H1 (cell line): ENCODE measurements at regions not wholly inside any gene's neighbourhood (a gene's known extent, or its start where the extent isn't known, plus 50 kb on each side); places are given as distances from the start of the nearest gene placed in this dataset.
A peak's percentile ranks its signal among the peaks of the same experiment; 100 is the strongest.

Experiments used
- CTCF ChIA-PET: fragments of 300-600 bp; sonication (Branson Sonifier 250); formaldehyde crosslinking; loops from one replicate; lab custom pipeline; 2021; ENCODE audit not compliant: partially characterized antibody; lab: Charles Lee
- POLR2A ChIA-PET: fragments of 300-600 bp; sonication (Branson Sonifier 250); formaldehyde crosslinking; loops from one replicate; lab custom pipeline; 2021; ENCODE audit warnings: inconsistent platforms; ENCODE audit not compliant: partially characterized antibody; lab: Charles Lee
- DNase-seq, 2 experiments: peaks; one replicate each; pipeline versions ENCODE4 v3.0.0 to v3.0.0-alpha.2; 2010 to 2022; ENCODE audit warnings: low spot score in 2 of 2, low read depth in 1 of 2, mixed read lengths in 1 of 2
- FAIRE-seq: peaks from 2 replicates; lab custom pipeline; 2011; peaks lifted over from hg19 to GRCh38; lab: Jason Lieb, UNC
- H2AFZ ChIP-seq: 2 replicates; pipeline ENCODE4 v1.8.1; 2012; ENCODE audit warnings: low read length, inconsistent platforms
- H2AK5ac ChIP-seq: 2 replicates; pipeline ENCODE4 v1.6.1; 2013; ENCODE audit warnings: low read depth, low read length
- H2BK120ac ChIP-seq: replicated peaks from 2 replicates; pipeline ENCODE3; 2013; ENCODE audit warnings: low read depth, low read length, inconsistent platforms
- H2BK12ac ChIP-seq: 2 replicates; pipeline ENCODE4 v1.6.1; 2013; ENCODE audit warnings: low read depth, low read length
- H2BK15ac ChIP-seq: 2 replicates; pipeline ENCODE4 v1.6.1; 2013; ENCODE audit warnings: low read length
- H2BK20ac ChIP-seq: 2 replicates; pipeline ENCODE4 v1.6.1; 2013; ENCODE audit warnings: low read length
- H2BK5ac ChIP-seq: 2 replicates; pipeline ENCODE4 v1.6.1; 2013; ENCODE audit warnings: low read depth, low read length
- H3K14ac ChIP-seq: 2 replicates; pipeline ENCODE4 v1.6.1; 2013; ENCODE audit warnings: inconsistent platforms; ENCODE audit not compliant: insufficient read length
- H3K18ac ChIP-seq: 2 replicates; pipeline ENCODE4 v1.6.1; 2013; ENCODE audit warnings: low read length; ENCODE audit errors: extremely low read depth
- H3K23ac ChIP-seq: 2 replicates; pipeline ENCODE4 v1.6.1; 2013; ENCODE audit warnings: inconsistent platforms; ENCODE audit not compliant: insufficient read length
- H3K23me2 ChIP-seq: 2 replicates; pipeline ENCODE4 v1.6.1; 2013; ENCODE audit warnings: low read depth, low read length
- H3K27ac ChIP-seq: 2 replicates; pipeline ENCODE4 v1.6.1; 2011; ENCODE audit warnings: low read depth, low read length, inconsistent platforms
- H3K27me3 ChIP-seq, 4 experiments: replicated peaks in 1 of 4; 1 replicate in 1 of 4; 2 replicates in 3 of 4; pipeline versions ENCODE4 v1.6.1 to v1.8.1; 2011 to 2013; ENCODE audit warnings: low read length in 3 of 4, mild to moderate bottlenecking in 3 of 4, inconsistent platforms in 2 of 4, mixed read lengths in 2 of 4, moderate library complexity in 1 of 4; ENCODE audit not compliant: control insufficient read depth in 3 of 4, insufficient read depth in 3 of 4; ENCODE audit errors: extremely low read depth in 1 of 4
- H3K36me3 ChIP-seq, 4 experiments: 2 replicates each; pipeline versions ENCODE4 v1.6.1 to v1.8.1; 2011 to 2013; ENCODE audit warnings: mild to moderate bottlenecking in 4 of 4, low read length in 3 of 4, moderate library complexity in 2 of 4, control low read depth in 1 of 4, inconsistent platforms in 1 of 4; ENCODE audit not compliant: insufficient read depth in 4 of 4, control insufficient read depth in 2 of 4
- H3K4ac ChIP-seq: replicated peaks from 2 replicates; pipeline ENCODE3; 2013; ENCODE audit warnings: low read length, low read depth, mixed read lengths, inconsistent platforms; ENCODE audit not compliant: insufficient read length
- H3K4me1 ChIP-seq, 4 experiments: replicated peaks in 1 of 4; 1 replicate in 1 of 4; 2 replicates in 3 of 4; pipeline versions ENCODE4 v1.6.1 to v1.8.1; 2011 to 2013; ENCODE audit warnings: low read length in 3 of 4, inconsistent platforms in 2 of 4, mixed read lengths in 1 of 4; ENCODE audit not compliant: insufficient read depth in 4 of 4, control insufficient read depth in 3 of 4
- H3K4me2 ChIP-seq, 2 experiments: 2 replicates each; pipeline versions ENCODE4 v1.6.1 to v1.8.1; 2011 to 2013; ENCODE audit warnings: low read depth in 2 of 2, low read length in 2 of 2, control low read depth in 1 of 2, inconsistent platforms in 1 of 2, mild to moderate bottlenecking in 1 of 2; ENCODE audit not compliant: insufficient read depth in 1 of 2
- H3K4me3 ChIP-seq, 4 experiments: fragments of 200-600, 300-600 bp in 1 of 4; sonication (generic), shearing (Covaris generic), sonication (Bioruptor Twin) in 1 of 4; 2 replicates each; pipeline versions ENCODE4 v1.5.1 to v1.8.1; 2011 to 2016; ENCODE audit warnings: low read length in 4 of 4, low read depth in 3 of 4, control low read depth in 2 of 4, inconsistent platforms in 2 of 4, mild to moderate bottlenecking in 2 of 4, mixed read lengths in 1 of 4, moderate library complexity in 1 of 4; ENCODE audit not compliant: insufficient read depth in 2 of 4; ENCODE audit errors: extremely low read depth in 1 of 4
- H3K56ac ChIP-seq: replicated peaks from 2 replicates; pipeline ENCODE3; 2013; ENCODE audit warnings: low read depth, mild to moderate bottlenecking, mixed read lengths, low read length, inconsistent platforms; ENCODE audit not compliant: insufficient read length
- H3K79me1 ChIP-seq: 2 replicates; pipeline ENCODE4 v1.6.1; 2013; ENCODE audit warnings: low read depth, low read length, control low read depth
- H3K79me2 ChIP-seq, 2 experiments: 2 replicates each; pipeline versions ENCODE4 v1.6.1 to v1.8.1; 2012 to 2013; ENCODE audit warnings: low read length in 2 of 2, mild to moderate bottlenecking in 2 of 2, inconsistent platforms in 1 of 2; ENCODE audit not compliant: insufficient read depth in 2 of 2, control insufficient read depth in 1 of 2
- H3K9ac ChIP-seq, 4 experiments: replicated peaks in 1 of 4; 1 replicate in 1 of 4; 2 replicates in 3 of 4; pipeline versions ENCODE4 v1.6.1 to v1.8.1; 2011 to 2013; ENCODE audit warnings: low read depth in 3 of 4, low read length in 3 of 4, control low read depth in 2 of 4, mild to moderate bottlenecking in 2 of 4, moderate library complexity in 2 of 4, inconsistent platforms in 1 of 4; ENCODE audit errors: extremely low read depth in 1 of 4
- H3K9me3 ChIP-seq, 2 experiments: 2 replicates each; pipeline versions ENCODE4 v1.6.1 to v1.8.1; 2012 to 2013; ENCODE audit warnings: mild to moderate bottlenecking in 2 of 2, moderate library complexity in 2 of 2, control low read depth in 1 of 2, inconsistent platforms in 1 of 2, low read depth in 1 of 2, low read length in 1 of 2, mixed read lengths in 1 of 2; ENCODE audit not compliant: insufficient read depth in 2 of 2
- H4K20me1 ChIP-seq, 2 experiments: replicated peaks in 1 of 2; 2 replicates each; pipeline versions ENCODE3 to v1.8.1; 2011 to 2013; ENCODE audit warnings: inconsistent platforms in 2 of 2, low read length in 2 of 2, mild to moderate bottlenecking in 1 of 2; ENCODE audit not compliant: insufficient read depth in 2 of 2, control insufficient read depth in 1 of 2
- H4K5ac ChIP-seq: 2 replicates; pipeline ENCODE4 v1.6.1; 2013; ENCODE audit warnings: low read length, low read depth, mixed read lengths, inconsistent platforms; ENCODE audit not compliant: insufficient read length
- H4K8ac ChIP-seq: 2 replicates; pipeline ENCODE4 v1.8.0; 2013; ENCODE audit warnings: mild to moderate bottlenecking, moderate library complexity, low read length, inconsistent platforms; ENCODE audit not compliant: insufficient read depth; ENCODE audit errors: extremely low read depth
- H4K91ac ChIP-seq: replicated peaks from 2 replicates; pipeline ENCODE3; 2013; ENCODE audit warnings: low read length, mixed read lengths, inconsistent platforms; ENCODE audit not compliant: insufficient read length
- ASH2L ChIP-seq: fragments of 200-600, 300-600 bp; sonication (generic); IDR thresholded peaks from one replicate; pipeline ENCODE4 v1.7.1; 2017; ENCODE audit warnings: low read length
- BCL11A ChIP-seq, 2 experiments: IDR thresholded peaks; one replicate each; pipeline ENCODE4 v1.6.1; 2011; ENCODE audit warnings: low read depth in 2 of 2, low read length in 2 of 2, mild to moderate bottlenecking in 2 of 2
- BRCA1 ChIP-seq: IDR thresholded peaks from 2 replicates; pipeline ENCODE4 v1.6.1; 2012; ENCODE audit warnings: low read depth, low read length, improper control_type of control experiment
- CEBPB ChIP-seq: IDR thresholded peaks from 2 replicates; pipeline ENCODE4 v1.6.1; 2012; ENCODE audit warnings: low read depth, low read length
- CHD1 ChIP-seq: IDR thresholded peaks from 2 replicates; pipeline ENCODE4 v1.6.1; 2012; ENCODE audit warnings: low read depth, low read length, improper control_type of control experiment
- CTBP2 ChIP-seq: IDR thresholded peaks from 2 replicates; pipeline ENCODE4 v1.7.0; 2011; ENCODE audit warnings: borderline replicate concordance, mild to moderate bottlenecking, moderate library complexity, mixed read lengths, low read length; ENCODE audit not compliant: insufficient read depth, insufficient read length
- HDAC6 ChIP-seq: IDR thresholded peaks from one replicate; pipeline ENCODE4 v1.7.1; 2012; ENCODE audit warnings: low read depth, mild to moderate bottlenecking, inconsistent platforms, low read length, moderate library complexity
- MAFK ChIP-seq: IDR thresholded peaks from 2 replicates; pipeline ENCODE4 v1.6.1; 2012; ENCODE audit warnings: low read depth, mild to moderate bottlenecking, improper control_type of control experiment, low read length
- POLR2A ChIP-seq, 2 experiments: IDR thresholded peaks; 1 replicate in 1 of 2; 2 replicates in 1 of 2; pipeline ENCODE4 v1.6.1; 2011; ENCODE audit warnings: low read depth in 2 of 2, low read length in 2 of 2, mild to moderate bottlenecking in 2 of 2; ENCODE audit errors: control extremely low read depth in 1 of 2
- SAP30 ChIP-seq: fragments of 300-600 bp; sonication (generic); IDR thresholded peaks from 2 replicates; pipeline ENCODE4 v1.7.1; 2012; ENCODE audit warnings: low read length, moderate library complexity, mild to moderate bottlenecking, inconsistent platforms; ENCODE audit not compliant: insufficient read depth, insufficient replicate concordance
- SIRT6 ChIP-seq: IDR thresholded peaks from one replicate; pipeline ENCODE4 v1.7.1; 2012; ENCODE audit warnings: low read length, inconsistent platforms
- SP1 ChIP-seq: IDR thresholded peaks from 2 replicates; pipeline ENCODE4 v1.6.1; 2011; ENCODE audit warnings: low read depth, low read length
- SP4 ChIP-seq: IDR thresholded peaks from 2 replicates; pipeline ENCODE4 v1.6.1; 2012; ENCODE audit warnings: low read length, inconsistent platforms
- SRF ChIP-seq: IDR thresholded peaks from 2 replicates; pipeline ENCODE4 v1.6.1; 2011; ENCODE audit warnings: mild to moderate bottlenecking, low read depth, low read length, moderate library complexity
- TBP ChIP-seq: IDR thresholded peaks from 2 replicates; pipeline ENCODE4 v1.6.1; 2011; ENCODE audit warnings: low read depth, low read length, improper control_type of control experiment
- WGBS, 2 experiments: shearing (Covaris generic) in 1 of 2; methylation state at CpG; one replicate each; pipeline versions ENCODE4 v1.1.6 to v1.1.7; 2013 to 2015; ENCODE audit warnings: low lambda C conversion rate in 2 of 2, mixed read lengths in 2 of 2, inconsistent platforms in 1 of 2, low coverage in 1 of 2, missing lambda C conversion rate in 1 of 2; ENCODE audit not compliant: insufficient replicate concordance in 2 of 2, insufficient coverage in 1 of 2, insufficient read length in 1 of 2; ENCODE audit errors: extremely low coverage in 1 of 2, missing lambda C conversion rate in 1 of 2; 5-methylcytosine and 5-hydroxymethylcytosine counted together
- TF ChIP-seq, protein P1 (sequence below): IDR thresholded peaks from 2 replicates; pipeline ENCODE4 v1.6.1; 2012; ENCODE audit warnings: inconsistent platforms

DNA sequence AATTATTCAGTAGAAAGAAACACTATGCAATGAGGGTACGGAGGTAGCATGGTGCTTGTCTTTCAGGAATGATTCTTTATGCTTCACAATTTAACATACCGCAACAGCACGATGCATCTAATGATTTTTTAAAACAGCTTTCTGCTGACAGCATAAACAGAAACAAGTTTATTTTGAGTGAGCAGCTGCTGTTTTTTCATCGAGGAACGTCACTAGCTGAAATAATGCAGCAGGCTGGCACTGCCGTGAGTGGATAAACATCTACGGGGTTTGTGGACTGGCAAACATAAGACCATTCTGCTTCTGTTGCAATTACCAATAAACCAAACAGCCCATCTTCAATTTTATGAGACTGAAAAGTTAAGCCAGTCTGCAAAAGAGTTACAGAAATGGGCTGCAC lies 871.8 kb downstream of the RPS29 start:
- no peaks in the 10 kb centered on the region for H3K27me3 ChIP-seq
- TF ChIP-seq SP1 (no peak), SP4 (no peak), BRCA1 (no peak), BCL11A (IDR thresholded peaks at IDR 0.05; ENCODE audit: low read depth in 2 of 2, low read length in 2 of 2) (no peak), POLR2A (IDR thresholded peaks at IDR 0.05; ENCODE audit: control extremely low read depth in 1 of 2, low read depth in 2 of 2, low read length in 2 of 2) (no peak), TBP (no peak), SAP30 (no peak), SRF (no peak), CHD1 (no peak), HDAC6 (no peak), SIRT6 (no peak), CTBP2 (no peak), MAFK (no peak), ASH2L (no peak), CEBPB (no peak)
- TF ChIP-seq, protein P1, sequence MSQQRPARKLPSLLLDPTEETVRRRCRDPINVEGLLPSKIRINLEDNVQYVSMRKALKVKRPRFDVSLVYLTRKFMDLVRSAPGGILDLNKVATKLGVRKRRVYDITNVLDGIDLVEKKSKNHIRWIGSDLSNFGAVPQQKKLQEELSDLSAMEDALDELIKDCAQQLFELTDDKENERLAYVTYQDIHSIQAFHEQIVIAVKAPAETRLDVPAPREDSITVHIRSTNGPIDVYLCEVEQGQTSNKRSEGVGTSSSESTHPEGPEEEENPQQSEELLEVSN, result no peak
- TF ChIP-seq, all 59 proteins: peak for 0
- Histone ChIP-seq H4K5ac (no peak overlapping the region), H4K91ac (no peak overlapping the region), H3K36me3 (no peaks in the 10 kb centered on the region), H3K9me3 (no peaks in the 10 kb centered on the region), H2AK5ac (no peak overlapping the region), H3K14ac (no peak overlapping the region), H2BK15ac (no peak overlapping the region), H3K79me2 (no peaks in the 10 kb centered on the region), H2BK20ac (no peak overlapping the region), H3K56ac (no peak overlapping the region), H3K9ac (no peak overlapping the region), H3K79me1 (no peaks in the 10 kb centered on the region), H2AFZ (peak overlapping the region; percentile 64; the same call in 1 of the 2 replicates), H4K20me1 (no peaks in the 10 kb centered on the region), H2BK5ac (no peak overlapping the region), H4K8ac (no peak overlapping the region), H3K4me1 (no peaks in the 10 kb centered on the region), H3K23ac (no peak overlapping the region), H3K4ac (no peak overlapping the region), H2BK12ac (no peak overlapping the region), H2BK120ac (no peak overlapping the region), H3K4me3 (no peak overlapping the region), H3K27ac (no peak overlapping the region), H3K23me2 (no peaks in the 10 kb centered on the region), H3K18ac (no peak overlapping the region), H3K4me2 (no peak overlapping the region)
- FAIRE-seq (no peak), DNase-seq (no peak)
- ChIA-PET CTCF (no interaction called here), POLR2A (no interaction called here)
- 95% methylated on average over 7 of the region's 7 CpGs; no CpG with 5 or more reads in 1 of the 2 experiments for WGBS, 2 experiments
